ENCODE measurements at regions not wholly inside any gene's neighbourhood (a gene's known extent, or its start where the extent isn't known, plus 50 kb on each side); places are given as distances from the start of the nearest gene placed in this dataset.
"Not testable (repeated sequence)": the region's sequence is repeated elsewhere in the genome, so short reads cannot be mapped to it uniquely, and the experiment has no call there.

DNA sequence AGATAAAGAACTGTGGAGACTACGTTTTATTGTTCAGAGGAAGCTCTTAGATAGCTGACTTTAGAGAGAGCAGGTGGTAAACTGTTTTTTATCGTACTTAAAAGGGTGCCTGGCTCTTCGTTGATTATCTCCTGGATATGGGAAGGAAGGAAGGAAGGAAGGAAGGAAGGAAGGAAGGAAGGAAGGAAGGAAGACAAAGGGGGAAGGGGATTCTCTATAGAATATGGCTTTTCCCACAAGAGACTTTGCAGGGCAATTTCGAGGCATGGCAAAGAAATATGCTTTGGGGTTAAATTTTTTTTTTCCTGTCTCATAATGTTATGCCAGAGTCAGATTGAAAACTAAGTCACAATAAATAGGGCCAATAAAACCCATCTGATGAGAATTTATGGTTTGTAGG is 271.9 kb upstream of the POU1F1 start:
- H3K9me3 ChIP-seq (ENCODE audit: control insufficient read depth in 2 of 2, insufficient read depth in 1 of 2, low read length in 1 of 2), result no peaks in the 10 kb centered on the region
- WGBS, result 85% methylated on average over 4 of the region's 4 CpGs
- no peak for DNase-seq (ENCODE audit: low read depth in 6 of 9, low spot score in 9 of 9)
- H3K27ac ChIP-seq (ENCODE audit: low read depth in 1 of 2, low read length in 1 of 2), result no peak overlapping the region
- no peaks in the 10 kb centered on the region for H3K36me3 ChIP-seq (ENCODE audit: control insufficient read depth in 2 of 2, insufficient read depth in 2 of 2, low read length in 1 of 2)
- no peaks in the 10 kb centered on the region for H3K27me3 ChIP-seq (ENCODE audit: control insufficient read depth in 2 of 2, insufficient read depth in 1 of 2, low read length in 1 of 2)
- H3K4me1 ChIP-seq (ENCODE audit: control insufficient read depth in 2 of 2, insufficient read depth in 2 of 2, low read length in 2 of 2), result no peaks in the 10 kb centered on the region
- no peak overlapping the region for H3K4me3 ChIP-seq (ENCODE audit: low read length in 2 of 2)

DNA sequence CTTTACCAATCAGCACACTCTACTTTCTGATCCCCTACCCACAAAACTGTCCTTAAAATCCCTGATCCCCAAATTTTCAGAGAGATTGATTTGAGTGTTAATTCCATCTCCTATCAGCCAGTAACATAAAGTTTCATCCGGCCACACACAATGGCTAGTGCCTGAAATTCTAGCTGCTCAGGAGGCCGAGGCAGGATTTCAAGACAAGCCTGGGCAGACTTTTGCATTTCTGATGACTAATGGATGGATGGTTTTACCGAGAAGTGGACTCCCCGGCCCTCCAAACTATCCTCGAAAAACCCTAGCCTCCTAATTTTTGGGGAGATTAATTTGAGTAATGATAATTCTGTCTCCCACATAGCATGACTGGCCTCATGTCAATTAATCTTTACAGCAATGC is 269.8 kb upstream of the POU1F1 start:
- no peaks in the 10 kb centered on the region for H3K9me3 ChIP-seq (ENCODE audit: control insufficient read depth in 2 of 2, insufficient read depth in 1 of 2, low read length in 1 of 2)
- no peak for DNase-seq (ENCODE audit: low read depth in 6 of 9, low spot score in 9 of 9)
- H3K27ac ChIP-seq (ENCODE audit: low read depth in 1 of 2, low read length in 1 of 2), result no peak overlapping the region
- H3K27me3 ChIP-seq (ENCODE audit: control insufficient read depth in 2 of 2, insufficient read depth in 1 of 2, low read length in 1 of 2), result no peaks in the 10 kb centered on the region
- H3K4me3 ChIP-seq (ENCODE audit: low read length in 2 of 2), result no peak overlapping the region
- no peaks in the 10 kb centered on the region for H3K4me1 ChIP-seq (ENCODE audit: control insufficient read depth in 2 of 2, insufficient read depth in 2 of 2, low read length in 2 of 2)
- no peaks in the 10 kb centered on the region for H3K36me3 ChIP-seq (ENCODE audit: control insufficient read depth in 2 of 2, insufficient read depth in 2 of 2, low read length in 1 of 2)
- 90% methylated on average over 5 of the region's 5 CpGs for WGBS

DNA sequence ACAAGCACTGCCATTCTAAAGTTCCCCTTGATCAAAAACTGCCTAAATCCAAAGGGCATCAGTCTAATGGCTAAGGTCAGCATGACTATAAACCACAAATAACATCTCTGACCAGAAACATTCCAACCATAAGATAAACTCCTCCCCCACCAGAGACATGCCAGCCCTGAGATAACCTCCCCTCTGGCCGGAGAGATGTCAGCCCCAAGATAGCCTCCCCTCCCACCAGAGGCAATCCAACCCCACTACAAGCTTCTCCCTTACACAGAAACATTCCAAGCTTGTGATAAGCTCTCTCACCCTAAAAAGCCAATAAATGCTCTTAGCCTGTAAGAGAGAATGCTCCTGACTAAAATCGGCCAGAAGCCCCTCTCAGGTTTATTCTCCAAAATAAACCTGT is 267.0 kb upstream of the POU1F1 start:
- not testable (repeated sequence) for H3K4me1 ChIP-seq (ENCODE audit: control insufficient read depth in 2 of 2, insufficient read depth in 2 of 2, low read length in 2 of 2); H3K4me3 ChIP-seq (ENCODE audit: low read length in 2 of 2); H3K9me3 ChIP-seq (ENCODE audit: control insufficient read depth in 2 of 2, insufficient read depth in 1 of 2, low read length in 1 of 2); H3K27ac ChIP-seq (ENCODE audit: low read depth in 1 of 2, low read length in 1 of 2); H3K27me3 ChIP-seq (ENCODE audit: control insufficient read depth in 2 of 2, insufficient read depth in 1 of 2, low read length in 1 of 2); DNase-seq (ENCODE audit: low read depth in 6 of 9, low spot score in 9 of 9); H3K36me3 ChIP-seq (ENCODE audit: control insufficient read depth in 2 of 2, insufficient read depth in 2 of 2, low read length in 1 of 2)
- WGBS, result 94% methylated on average over 2 of the region's 2 CpGs

DNA sequence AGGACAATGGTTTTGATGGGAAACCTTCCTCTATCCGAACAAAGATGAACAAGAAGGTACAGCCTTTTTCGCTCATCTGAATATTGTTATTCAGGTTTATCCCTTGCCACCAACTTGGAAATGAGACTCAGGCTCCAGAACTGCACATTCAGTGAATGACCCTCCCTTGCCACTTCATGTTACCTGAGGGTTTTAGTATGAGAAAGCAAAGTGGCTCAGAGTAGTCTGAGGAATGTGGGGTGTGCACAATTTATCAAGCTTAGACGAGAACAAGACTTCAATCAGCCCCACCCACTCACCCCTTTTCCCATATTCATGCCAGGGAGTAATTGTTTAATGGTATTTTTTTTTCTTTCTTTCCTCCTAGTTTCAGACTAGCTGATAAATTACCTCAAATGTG is 265.3 kb upstream of the POU1F1 start:
- no peaks in the 10 kb centered on the region for H3K27me3 ChIP-seq (ENCODE audit: control insufficient read depth in 2 of 2, insufficient read depth in 1 of 2, low read length in 1 of 2)
- no peaks in the 10 kb centered on the region for H3K4me1 ChIP-seq (ENCODE audit: control insufficient read depth in 2 of 2, insufficient read depth in 2 of 2, low read length in 2 of 2)
- 94% methylated on average over 3 of the region's 3 CpGs for WGBS
- DNase-seq (ENCODE audit: low read depth in 6 of 9, low spot score in 9 of 9), result no peak
- H3K4me3 ChIP-seq (ENCODE audit: low read length in 2 of 2), result no peak overlapping the region
- H3K27ac ChIP-seq (ENCODE audit: low read depth in 1 of 2, low read length in 1 of 2), result no peak overlapping the region
- no peaks in the 10 kb centered on the region for H3K36me3 ChIP-seq (ENCODE audit: control insufficient read depth in 2 of 2, insufficient read depth in 2 of 2, low read length in 1 of 2)
- H3K9me3 ChIP-seq (ENCODE audit: control insufficient read depth in 2 of 2, insufficient read depth in 1 of 2, low read length in 1 of 2), result no peaks in the 10 kb centered on the region

DNA sequence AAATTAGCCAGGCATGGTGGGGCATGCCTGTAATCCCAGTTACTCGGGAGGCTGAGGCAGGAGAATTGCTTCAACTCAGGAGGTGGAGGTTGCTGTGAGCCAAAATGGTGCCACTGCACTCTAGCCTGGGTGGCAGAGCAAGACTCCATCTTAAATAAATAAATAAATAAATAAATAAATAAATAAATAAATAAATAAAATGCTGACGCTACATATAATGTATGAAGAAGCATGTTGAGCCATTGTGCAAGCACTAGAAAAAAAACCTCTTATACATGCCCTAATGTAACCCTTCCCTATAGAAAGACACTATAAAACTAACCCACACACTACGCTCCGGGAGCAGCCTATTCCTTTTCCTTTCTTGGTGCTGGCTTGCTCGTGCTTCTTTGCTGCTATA is 262.3 kb upstream of the POU1F1 start:
- not testable (repeated sequence) for H3K9me3 ChIP-seq (ENCODE audit: control insufficient read depth in 2 of 2, insufficient read depth in 1 of 2, low read length in 1 of 2); H3K4me3 ChIP-seq (ENCODE audit: low read length in 2 of 2); H3K27ac ChIP-seq (ENCODE audit: low read depth in 1 of 2, low read length in 1 of 2); DNase-seq (ENCODE audit: low read depth in 6 of 9, low spot score in 9 of 9); H3K27me3 ChIP-seq (ENCODE audit: control insufficient read depth in 2 of 2, insufficient read depth in 1 of 2, low read length in 1 of 2); H3K4me1 ChIP-seq (ENCODE audit: control insufficient read depth in 2 of 2, insufficient read depth in 2 of 2, low read length in 2 of 2); H3K36me3 ChIP-seq (ENCODE audit: control insufficient read depth in 2 of 2, insufficient read depth in 2 of 2, low read length in 1 of 2)
- 95% methylated on average over 5 of the region's 5 CpGs for WGBS

DNA sequence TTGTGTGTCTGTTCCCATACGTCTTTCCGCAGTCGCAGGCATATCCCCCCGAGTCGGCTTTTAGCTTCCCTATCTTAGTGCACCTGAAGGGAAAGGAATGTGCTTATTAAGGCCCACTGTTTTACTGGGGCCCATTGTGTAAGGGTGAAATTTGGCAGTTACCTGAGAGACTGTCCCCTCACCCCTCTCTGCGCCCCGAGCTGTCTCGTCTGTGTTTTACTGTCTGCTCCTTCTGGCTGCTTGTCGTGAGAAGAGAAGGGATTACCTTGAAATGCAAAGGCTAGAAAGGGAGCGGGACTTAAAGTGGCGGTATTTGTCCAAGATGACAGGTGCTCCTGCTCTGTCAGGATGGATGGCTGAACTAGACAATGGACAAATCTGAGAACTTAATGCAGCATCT is 233.0 kb upstream of the POU1F1 start:
- DNase-seq (ENCODE audit: low read depth in 6 of 9, low spot score in 9 of 9), result no peak
- Histone ChIP-seq H3K27me3 (ENCODE audit: control insufficient read depth in 2 of 2, insufficient read depth in 1 of 2, low read length in 1 of 2) (no peaks in the 10 kb centered on the region), H3K36me3 (ENCODE audit: control insufficient read depth in 2 of 2, insufficient read depth in 2 of 2, low read length in 1 of 2) (no peaks in the 10 kb centered on the region), H3K9me3 (ENCODE audit: control insufficient read depth in 2 of 2, insufficient read depth in 1 of 2, low read length in 1 of 2) (no peaks in the 10 kb centered on the region), H3K4me1 (ENCODE audit: control insufficient read depth in 2 of 2, insufficient read depth in 2 of 2, low read length in 2 of 2) (no peaks in the 10 kb centered on the region), H3K4me3 (ENCODE audit: low read length in 2 of 2) (no peak overlapping the region), H3K27ac (ENCODE audit: low read depth in 1 of 2, low read length in 1 of 2) (no peak overlapping the region)
- 83% methylated on average over 11 of the region's 11 CpGs for WGBS

DNA sequence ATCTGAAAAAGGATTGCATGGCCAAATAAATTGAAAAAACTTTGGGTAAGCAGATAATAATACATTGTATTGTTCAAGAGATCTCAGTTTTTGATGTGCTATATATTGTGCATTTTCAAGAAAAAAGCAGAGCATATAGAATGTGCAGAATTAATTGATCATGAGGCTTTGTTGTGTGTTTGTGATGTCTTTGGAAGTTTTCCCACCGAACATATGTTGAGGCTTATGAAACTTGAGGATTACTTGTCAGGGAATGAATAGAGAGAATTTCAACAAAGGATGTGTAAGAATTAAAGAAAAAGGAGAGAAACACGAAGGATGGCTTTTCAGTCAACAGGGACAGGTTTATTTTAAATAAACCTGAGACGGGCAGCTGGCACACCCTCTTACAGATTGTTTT is 232.5 kb upstream of the POU1F1 start:
- no peak for DNase-seq (ENCODE audit: low read depth in 6 of 9, low spot score in 9 of 9)
- WGBS, result 92% methylated on average over 3 of the region's 3 CpGs
- Histone ChIP-seq H3K4me1 (ENCODE audit: control insufficient read depth in 2 of 2, insufficient read depth in 2 of 2, low read length in 2 of 2) (no peaks in the 10 kb centered on the region), H3K27me3 (ENCODE audit: control insufficient read depth in 2 of 2, insufficient read depth in 1 of 2, low read length in 1 of 2) (no peaks in the 10 kb centered on the region), H3K27ac (ENCODE audit: low read depth in 1 of 2, low read length in 1 of 2) (no peak overlapping the region), H3K4me3 (ENCODE audit: low read length in 2 of 2) (no peak overlapping the region), H3K9me3 (ENCODE audit: control insufficient read depth in 2 of 2, insufficient read depth in 1 of 2, low read length in 1 of 2) (no peaks in the 10 kb centered on the region), H3K36me3 (ENCODE audit: control insufficient read depth in 2 of 2, insufficient read depth in 2 of 2, low read length in 1 of 2) (no peaks in the 10 kb centered on the region)

DNA sequence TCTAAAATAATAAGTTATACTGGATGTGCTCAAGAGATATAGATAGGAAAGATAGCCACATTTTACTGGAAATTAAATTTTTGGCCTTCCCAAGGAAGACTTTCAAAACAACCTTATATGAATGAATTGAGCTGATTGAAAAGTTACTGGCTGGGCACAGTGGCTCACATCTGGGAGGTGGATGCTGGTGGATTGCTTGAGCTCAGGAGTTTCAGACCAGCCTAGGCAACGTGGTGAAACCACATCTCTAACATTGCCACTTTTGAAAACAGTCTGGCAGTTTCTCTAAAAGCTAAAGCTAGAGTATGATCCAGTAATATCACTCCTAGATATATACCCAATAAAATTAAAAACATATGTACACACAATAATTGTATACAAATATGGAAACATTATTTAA is 231.4 kb upstream of the POU1F1 start:
- Histone ChIP-seq H3K9me3 (ENCODE audit: control insufficient read depth in 2 of 2, insufficient read depth in 1 of 2, low read length in 1 of 2) (no peaks in the 10 kb centered on the region), H3K4me3 (ENCODE audit: low read length in 2 of 2) (no peak overlapping the region), H3K27me3 (ENCODE audit: control insufficient read depth in 2 of 2, insufficient read depth in 1 of 2, low read length in 1 of 2) (no peaks in the 10 kb centered on the region), H3K27ac (ENCODE audit: low read depth in 1 of 2, low read length in 1 of 2) (no peak overlapping the region), H3K4me1 (ENCODE audit: control insufficient read depth in 2 of 2, insufficient read depth in 2 of 2, low read length in 2 of 2) (no peaks in the 10 kb centered on the region), H3K36me3 (ENCODE audit: control insufficient read depth in 2 of 2, insufficient read depth in 2 of 2, low read length in 1 of 2) (no peaks in the 10 kb centered on the region)
- WGBS, result 71% methylated on average over 1 of the region's 1 CpG
- DNase-seq (ENCODE audit: low read depth in 6 of 9, low spot score in 9 of 9), result no peak

DNA sequence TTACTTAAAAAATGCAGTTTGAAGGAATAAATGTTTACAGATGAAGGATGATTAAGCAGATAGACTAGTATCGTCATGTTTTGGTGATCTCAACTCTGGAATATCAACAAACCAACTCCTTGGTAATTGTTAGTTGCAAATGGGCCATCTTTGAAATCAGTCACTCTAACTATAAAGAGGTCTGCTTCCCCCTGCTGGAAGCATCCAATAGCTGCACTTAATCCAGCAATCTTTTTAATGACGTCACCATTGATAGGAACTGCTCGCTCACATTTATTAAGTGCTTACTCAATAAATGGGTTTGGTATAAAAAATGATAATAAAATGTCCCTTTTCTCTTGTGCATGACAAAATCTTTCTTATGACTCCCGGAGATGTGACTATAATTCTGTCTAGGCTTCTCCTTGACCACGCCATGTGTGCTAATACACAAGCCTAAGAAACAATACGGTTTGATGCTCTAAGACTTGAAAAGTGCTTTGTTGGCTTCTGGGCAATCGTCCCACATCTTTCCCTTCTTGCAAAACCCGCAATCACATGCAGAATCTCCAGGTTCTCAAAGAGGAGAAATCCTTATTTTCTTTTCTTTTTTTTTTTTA is 227.6 kb upstream of the POU1F1 start:
- Histone ChIP-seq H3K36me3 (ENCODE audit: control insufficient read depth in 2 of 2, insufficient read depth in 2 of 2, low read length in 1 of 2) (no peaks in the 10 kb centered on the region), H3K9me3 (ENCODE audit: control insufficient read depth in 2 of 2, insufficient read depth in 1 of 2, low read length in 1 of 2) (no peaks in the 10 kb centered on the region), H3K4me1 (ENCODE audit: control insufficient read depth in 2 of 2, insufficient read depth in 2 of 2, low read length in 2 of 2) (no peaks in the 10 kb centered on the region), H3K27me3 (ENCODE audit: control insufficient read depth in 2 of 2, insufficient read depth in 1 of 2, low read length in 1 of 2) (no peaks in the 10 kb centered on the region), H3K4me3 (ENCODE audit: low read length in 2 of 2) (no peak overlapping the region), H3K27ac (ENCODE audit: low read depth in 1 of 2, low read length in 1 of 2) (no peak overlapping the region)
- peak; percentile 4 to 63 (median 26) for DNase-seq (ENCODE audit: low read depth in 6 of 9, low spot score in 9 of 9)
- 56% methylated on average over 8 of the region's 8 CpGs for WGBS

DNA sequence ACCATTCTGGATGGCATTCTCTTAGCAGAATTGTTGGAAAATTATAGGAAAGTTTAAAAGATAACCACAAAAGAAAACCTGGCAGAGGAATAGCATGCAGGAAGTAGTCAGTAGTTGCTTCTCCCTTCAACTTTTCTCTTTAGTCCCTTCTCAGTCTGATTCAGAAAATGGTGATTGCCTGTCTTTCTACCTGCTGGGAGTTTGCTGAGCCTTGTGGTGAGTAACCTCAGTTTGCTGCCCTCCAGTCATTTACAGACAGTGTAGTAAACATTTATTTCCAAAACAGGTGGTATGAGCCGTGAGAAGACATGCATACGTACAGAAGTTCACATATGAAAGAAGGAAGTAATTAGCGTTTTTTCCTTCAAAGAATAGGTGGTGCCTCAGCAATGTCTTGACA is 224.7 kb upstream of the POU1F1 start:
- no peak for DNase-seq (ENCODE audit: low read depth in 6 of 9, low spot score in 9 of 9)
- H3K4me1 ChIP-seq (ENCODE audit: control insufficient read depth in 2 of 2, insufficient read depth in 2 of 2, low read length in 2 of 2), result no peaks in the 10 kb centered on the region
- H3K27ac ChIP-seq (ENCODE audit: low read depth in 1 of 2, low read length in 1 of 2), result no peak overlapping the region
- H3K9me3 ChIP-seq (ENCODE audit: control insufficient read depth in 2 of 2, insufficient read depth in 1 of 2, low read length in 1 of 2), result no peaks in the 10 kb centered on the region
- H3K36me3 ChIP-seq (ENCODE audit: control insufficient read depth in 2 of 2, insufficient read depth in 2 of 2, low read length in 1 of 2), result no peaks in the 10 kb centered on the region
- no peak overlapping the region for H3K4me3 ChIP-seq (ENCODE audit: low read length in 2 of 2)
- 46% methylated on average over 3 of the region's 3 CpGs for WGBS
- no peaks in the 10 kb centered on the region for H3K27me3 ChIP-seq (ENCODE audit: control insufficient read depth in 2 of 2, insufficient read depth in 1 of 2, low read length in 1 of 2)

Data from thymus (tissue), 11 donors.